Fibroblast of mammary gland (primary cell): ENCODE measurements at regions not wholly inside any gene's neighbourhood (a gene's known extent, or its start where the extent isn't known, plus 50 kb on each side); places are given as distances from the start of the nearest gene placed in this dataset.

Experiments used
- DNase-seq: peaks from one replicate; pipeline ENCODE4 v3.0.0-alpha.2; 2010; ENCODE audit warnings: low read depth
- H3K4me3 ChIP-seq: 2 replicates; pipeline ENCODE4 v1.5.1; 2011; ENCODE audit warnings: low read depth, mild to moderate bottlenecking, low read length, moderate library complexity; ENCODE audit not compliant: control insufficient read depth
- CTCF ChIP-seq: conservative IDR thresholded peaks from 2 replicates; pipeline ENCODE4 v1.5.1; 2011; ENCODE audit warnings: low read depth, low read length, inconsistent platforms; ENCODE audit not compliant: control insufficient read depth, insufficient read depth

- H3K4me3 ChIP-seq, result no peak overlapping the region
- TF ChIP-seq CTCF, result no peak
- DNase-seq, result no peak
Observed at GRCh38 chr4:81773557-81773956, 301.9 kb upstream of the RASGEF1B start.

GRCh38 chr4:81771721-81772120, 300.0 kb upstream of the RASGEF1B start:
- no peak for DNase-seq
- no peak overlapping the region for H3K4me3 ChIP-seq
- TF ChIP-seq CTCF, result no peak

GRCh38 chr4:81769244-81769643, 297.5 kb upstream of the RASGEF1B start:
- TF ChIP-seq CTCF, result no peak
- no peak overlapping the region for H3K4me3 ChIP-seq
- DNase-seq, result no peak

GRCh38 chr4:81758574-81759264, 287.0 kb upstream of the RASGEF1B start:
- H3K4me3 ChIP-seq, result no peak overlapping the region
- no peak for DNase-seq
- no peak for TF ChIP-seq CTCF

- H3K4me3 ChIP-seq, result no peak overlapping the region
- no peak for TF ChIP-seq CTCF
Observed at GRCh38 chr4:81757691-81758090, 286.0 kb upstream of the RASGEF1B start.

GRCh38 chr4:81756973-81757372, 285.3 kb upstream of the RASGEF1B start:
- H3K4me3 ChIP-seq, result no peak overlapping the region
- TF ChIP-seq CTCF, result no peak
- DNase-seq, result no peak

More at GRCh38 chr4:81757691-81758090, 286.0 kb upstream of the RASGEF1B start:
- no peak for DNase-seq

GRCh38 chr4:81756042-81756441, 284.3 kb upstream of the RASGEF1B start:
- DNase-seq, result no peak
- TF ChIP-seq CTCF, result no peak
- no peak overlapping the region for H3K4me3 ChIP-seq
